ENCODE measurements at regions not wholly inside any gene's neighbourhood (a gene's known extent, or its start where the extent isn't known, plus 50 kb on each side); places are given as distances from the start of the nearest gene placed in this dataset.

GRCh38 chr1:217977943-217978342 lies 307.1 kb upstream of the RRP15 start:
- TF ChIP-seq CTCF (conservative IDR thresholded peaks at IDR 0.05; ENCODE audit: low read length) (no peak), EZH2phosphoT487 (IDR thresholded peaks at IDR 0.05; ENCODE audit: borderline replicate concordance, low read depth, low read length) (no peak)
